NCI-H2107 treated with DMSO at 0.1 percent for 48 hours (cell line): ENCODE measurements at regions not wholly inside any gene's neighbourhood (a gene's known extent, or its start where the extent isn't known, plus 50 kb on each side); places are given as distances from the start of the nearest gene placed in this dataset.

ENCODE experiments used
- DNase-seq: peaks from one replicate; lab custom pipeline; 2025; ENCODE audit not compliant: unreplicated experiment; lab: John Stamatoyannopoulos, UW

DNA sequence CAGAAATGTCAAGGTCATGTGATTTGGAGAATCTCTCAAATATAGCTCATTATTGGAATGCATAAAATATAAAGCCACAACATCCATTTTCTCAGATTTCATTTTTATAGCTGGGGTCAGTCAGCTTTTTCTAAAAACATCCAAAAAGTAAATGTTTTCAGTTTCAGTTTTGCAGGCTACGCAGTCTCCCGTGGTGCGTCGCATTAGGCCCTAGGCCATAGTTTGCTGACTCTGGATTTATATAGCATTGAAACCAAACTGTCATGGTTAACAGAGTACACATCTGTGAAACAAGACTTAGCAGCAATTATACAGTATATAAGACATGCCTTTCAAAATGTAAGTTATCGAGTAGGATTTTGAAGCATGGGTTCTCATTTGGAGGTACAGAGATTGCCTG, 140.0 kb downstream of the IRS2 start:
- no peak for DNase-seq

DNA sequence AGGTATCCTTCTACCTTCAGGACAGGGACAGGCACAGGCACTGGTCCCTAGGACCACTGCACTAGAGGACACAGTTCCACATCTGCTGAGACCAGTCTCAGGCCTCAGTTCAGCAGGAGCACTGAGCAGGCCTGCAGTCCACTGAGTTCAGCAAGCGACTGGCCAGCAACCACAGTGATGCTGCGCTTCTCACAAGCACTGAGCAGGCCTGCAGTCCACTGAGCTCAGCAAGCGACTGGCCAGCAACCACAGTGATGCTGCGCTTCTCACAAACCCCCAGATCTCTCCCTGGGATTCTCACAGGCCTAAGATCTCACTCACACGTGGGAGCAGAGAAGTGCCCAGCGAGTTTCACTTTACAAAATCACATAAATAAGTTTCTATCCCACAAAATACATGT, 140.6 kb downstream of the IRS2 start:
- no peak for DNase-seq

DNA sequence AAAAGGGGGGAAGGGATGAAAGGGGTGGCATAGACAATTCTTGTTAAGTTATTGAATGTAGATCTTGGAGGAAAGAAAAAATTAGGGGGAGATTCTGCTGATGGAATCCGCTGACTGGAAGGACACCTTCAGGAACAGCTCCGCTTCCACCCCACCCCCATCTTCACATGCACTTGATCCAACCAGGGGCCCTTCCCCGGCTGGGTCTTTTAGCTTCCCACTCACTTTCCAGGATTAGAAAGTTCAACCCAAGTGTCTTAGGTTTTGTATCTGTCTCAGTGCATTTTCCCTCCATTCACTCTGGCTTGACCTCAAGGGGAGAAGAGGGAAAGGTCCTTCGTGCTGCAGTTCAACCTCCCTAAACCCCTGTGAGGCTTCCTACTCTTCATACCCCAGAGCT, 141.4 kb downstream of the IRS2 start:
- no peak for DNase-seq

DNA sequence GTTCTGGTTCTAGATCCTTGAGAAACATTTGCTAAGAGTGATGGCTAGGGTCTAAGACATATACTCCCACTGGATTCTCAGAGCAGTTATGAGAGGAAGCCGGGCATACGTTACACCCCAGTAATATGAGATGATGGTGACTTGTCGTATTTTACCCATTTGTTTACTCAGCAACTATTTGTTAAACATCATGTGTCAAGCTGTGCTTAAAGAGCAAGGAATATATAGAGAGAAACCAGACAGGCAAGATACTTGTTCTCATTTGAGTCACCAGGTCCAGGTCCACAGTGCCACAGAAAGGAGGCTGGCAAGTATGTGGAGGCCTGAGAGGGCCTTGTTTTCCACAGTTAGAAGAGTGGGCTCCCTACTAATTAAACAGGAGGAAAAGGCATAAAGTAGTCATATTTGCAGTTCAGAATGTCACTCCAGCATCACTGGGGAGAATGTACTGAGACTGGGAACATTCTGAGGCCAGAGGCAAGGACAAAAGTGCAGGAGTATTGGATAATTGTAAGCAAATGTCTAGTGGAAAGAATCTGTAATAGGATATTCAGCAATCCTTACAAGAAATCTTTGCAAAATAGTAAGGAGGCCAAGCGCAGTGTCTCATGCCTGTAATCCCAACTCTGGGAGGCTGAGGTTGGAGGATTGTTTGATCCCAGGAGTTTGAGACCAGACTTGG, 142.2 kb downstream of the IRS2 start:
- no peak for DNase-seq

DNA sequence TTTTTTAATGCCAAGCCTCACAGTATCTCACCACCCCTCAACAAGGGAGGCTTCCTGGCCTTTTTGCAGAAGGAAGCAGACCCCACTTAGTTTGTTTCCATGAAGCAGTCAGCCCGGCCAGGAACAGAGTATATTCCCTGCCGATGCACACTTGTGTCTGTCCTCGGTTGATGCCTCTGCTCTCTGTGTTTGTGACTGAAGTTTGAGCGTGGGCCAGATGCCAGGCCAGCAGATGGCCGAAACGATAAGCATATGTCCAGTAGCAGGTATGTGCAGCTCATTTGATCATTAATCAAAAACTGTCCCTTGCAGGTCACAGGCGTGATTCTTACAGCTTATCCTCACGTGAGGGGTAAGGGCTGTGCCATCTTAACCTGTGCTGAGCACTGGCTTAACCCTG, 144.0 kb downstream of the IRS2 start:
- DNase-seq, result no peak

DNA sequence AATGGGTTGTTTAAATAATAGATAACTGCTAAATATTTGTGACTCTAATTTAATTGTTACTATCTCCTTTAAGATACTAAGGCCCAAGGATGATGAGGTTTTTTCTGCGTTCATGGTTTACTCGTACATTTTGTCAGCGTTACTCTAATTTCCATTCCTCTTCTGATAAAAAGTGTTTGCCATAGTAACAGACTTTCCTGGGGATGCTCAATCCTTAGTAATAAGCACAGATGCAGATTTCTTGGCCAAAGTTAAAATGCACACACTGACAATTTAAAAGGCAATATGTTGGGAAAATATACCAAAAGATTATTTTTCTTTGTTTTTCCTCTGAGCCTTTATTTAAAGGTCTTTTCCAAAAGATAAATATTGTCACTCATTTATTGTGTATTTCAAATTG, 149.6 kb downstream of the IRS2 start:
- no peak for DNase-seq

DNA sequence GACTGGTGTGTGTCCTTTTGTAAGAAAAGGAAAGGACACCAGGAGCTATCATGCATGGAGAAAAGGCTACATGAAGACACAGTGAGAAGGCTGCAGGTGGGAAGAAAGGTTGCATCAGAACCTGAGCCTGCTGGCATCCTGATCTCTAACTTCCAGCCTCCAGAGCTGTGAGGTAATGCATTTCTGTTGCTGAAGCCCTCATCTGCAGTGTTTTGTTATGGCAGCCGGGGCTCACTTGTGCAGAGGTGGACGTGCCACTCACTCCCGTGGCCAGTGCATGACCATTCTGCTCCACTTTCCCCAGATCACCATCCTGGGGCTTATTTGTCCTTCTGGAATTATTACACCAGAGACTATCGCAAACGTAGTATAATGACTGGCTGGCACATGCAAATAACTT, 155.3 kb downstream of the IRS2 start:
- no peak for DNase-seq

DNA sequence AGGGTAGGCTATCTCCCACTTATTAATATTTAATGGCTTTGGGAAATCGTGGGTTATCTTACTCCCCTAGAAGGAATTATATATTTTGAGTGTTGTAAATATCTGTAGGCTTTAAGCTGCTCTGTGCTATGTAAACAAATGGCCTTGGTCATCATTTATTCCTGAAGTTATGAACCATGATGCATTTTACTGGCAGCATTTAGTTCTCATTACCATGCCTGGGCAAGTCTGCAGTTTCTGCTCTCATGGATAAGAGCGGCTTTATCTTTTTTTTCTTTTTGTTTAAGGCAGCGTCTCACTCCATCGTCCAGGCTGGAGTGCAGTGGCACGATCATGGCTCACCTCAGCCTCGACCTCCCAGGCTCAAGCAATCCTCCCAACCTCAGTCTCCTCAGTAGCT, 156.1 kb downstream of the IRS2 start:
- no peak for DNase-seq

DNA sequence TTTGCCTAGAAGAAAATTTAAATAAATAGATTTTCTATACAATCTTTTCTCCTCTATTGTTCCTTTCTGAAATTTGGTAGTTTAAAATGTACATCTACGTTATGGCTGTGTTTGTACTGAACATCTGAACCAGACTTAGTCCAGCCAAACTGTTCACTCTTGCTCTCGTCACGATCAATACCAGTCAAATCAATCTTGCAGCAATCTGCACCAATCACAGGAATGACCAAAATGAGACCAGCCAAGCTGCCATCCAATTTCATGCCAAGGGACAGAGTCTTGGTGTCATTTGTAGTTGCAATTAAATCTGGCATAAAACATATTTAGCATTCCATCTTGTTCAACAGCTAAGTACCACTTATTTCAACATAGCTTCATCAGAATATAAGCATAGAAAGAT, 156.6 kb downstream of the IRS2 start:
- DNase-seq, result no peak

DNA sequence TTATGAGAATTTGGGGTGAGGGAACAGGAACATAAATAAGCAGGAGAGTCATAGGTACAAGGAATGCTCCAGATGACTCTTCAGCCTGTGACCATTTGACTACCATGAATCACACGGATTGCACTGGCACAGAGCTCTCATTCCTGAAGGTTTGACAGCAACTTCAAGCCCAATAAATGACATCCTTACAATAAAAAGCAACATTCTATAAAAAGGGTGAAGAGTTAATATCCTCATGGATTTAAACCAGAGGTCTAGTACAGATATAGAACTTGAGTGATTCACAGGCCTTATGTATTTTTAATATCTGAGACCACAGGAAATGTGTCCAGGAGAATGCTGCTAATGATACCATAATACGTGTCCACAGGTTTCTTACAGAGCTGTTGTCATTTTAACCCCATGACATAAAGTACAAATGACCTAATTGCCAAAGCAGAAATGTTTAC, 158.1 kb downstream of the IRS2 start:
- DNase-seq, result no peak

DNA sequence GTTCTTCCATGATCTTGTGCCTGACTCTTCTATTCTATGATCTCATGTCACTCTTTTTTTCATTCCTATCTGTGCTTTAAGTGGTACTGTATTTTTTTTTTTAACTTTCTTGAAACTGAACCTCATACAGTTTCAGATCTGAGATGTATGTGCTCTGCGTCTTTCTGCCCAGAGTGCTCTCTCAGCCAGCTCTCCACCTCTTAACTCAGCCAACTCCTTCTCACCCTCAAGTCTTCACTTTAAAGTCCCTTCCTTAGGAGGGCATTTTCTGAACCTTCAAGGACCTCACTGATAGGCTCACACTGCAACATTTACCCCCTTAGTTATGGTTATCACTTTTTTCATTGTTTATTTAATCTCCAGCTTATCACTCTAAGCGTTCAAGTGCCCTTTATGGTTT, 158.7 kb downstream of the IRS2 start:
- DNase-seq, result no peak

DNA sequence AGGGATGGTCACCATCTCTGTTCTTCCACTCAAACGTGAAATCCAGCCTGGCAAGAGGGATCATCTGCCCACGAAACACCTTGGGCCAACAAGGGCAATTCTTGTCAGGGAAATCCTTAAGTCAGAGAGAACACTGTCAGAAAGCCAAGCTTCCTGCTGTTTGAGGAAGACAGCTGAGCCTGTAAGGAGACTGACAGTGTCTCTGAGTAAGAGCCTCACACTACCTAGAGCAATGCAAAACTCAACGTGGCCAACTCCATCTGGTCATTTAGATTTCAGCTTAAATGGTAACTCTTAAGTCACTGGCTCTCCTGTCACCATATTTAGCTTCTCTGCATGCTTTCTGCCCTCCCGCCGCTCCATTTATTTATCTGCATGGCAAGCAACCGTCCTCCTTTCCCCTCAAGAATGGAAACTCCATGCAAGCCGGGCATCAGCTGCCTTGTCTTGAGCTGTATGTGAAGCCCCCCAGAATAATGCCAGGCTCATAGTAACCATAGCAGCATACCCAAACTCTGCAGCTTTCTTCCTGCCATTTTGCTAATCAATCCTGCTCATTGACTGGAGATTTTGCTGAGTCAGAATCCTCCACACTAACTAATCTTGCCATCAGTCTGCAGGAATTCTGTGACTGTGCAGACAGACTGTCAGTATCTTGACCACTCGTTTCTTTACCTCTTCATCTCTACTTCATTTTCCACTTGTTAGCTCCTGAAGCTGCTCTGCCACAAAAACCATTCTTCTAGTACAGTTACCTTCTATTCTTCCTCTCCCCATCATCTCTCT, 159.8 kb downstream of the IRS2 start:
- no peak for DNase-seq

DNA sequence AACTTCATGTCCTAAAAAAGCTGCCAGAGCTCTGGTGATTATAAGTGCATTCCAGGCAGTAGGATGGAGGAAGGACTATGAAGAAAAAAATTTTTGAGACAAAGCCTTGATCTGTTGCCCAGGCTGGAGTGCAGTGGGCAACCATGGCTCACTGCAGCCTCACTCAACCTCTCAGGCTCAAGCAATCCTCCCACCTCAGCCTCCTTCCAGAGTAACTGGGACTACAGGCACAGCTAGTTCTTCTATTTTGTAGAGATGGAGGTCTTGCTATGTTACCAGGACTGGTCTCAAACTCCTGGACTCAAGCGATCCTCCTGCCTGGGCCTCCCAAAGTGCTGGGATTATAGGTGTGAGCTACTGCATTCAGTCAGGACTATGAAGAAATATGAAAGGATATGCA, 161.2 kb downstream of the IRS2 start:
- DNase-seq, result no peak

DNA sequence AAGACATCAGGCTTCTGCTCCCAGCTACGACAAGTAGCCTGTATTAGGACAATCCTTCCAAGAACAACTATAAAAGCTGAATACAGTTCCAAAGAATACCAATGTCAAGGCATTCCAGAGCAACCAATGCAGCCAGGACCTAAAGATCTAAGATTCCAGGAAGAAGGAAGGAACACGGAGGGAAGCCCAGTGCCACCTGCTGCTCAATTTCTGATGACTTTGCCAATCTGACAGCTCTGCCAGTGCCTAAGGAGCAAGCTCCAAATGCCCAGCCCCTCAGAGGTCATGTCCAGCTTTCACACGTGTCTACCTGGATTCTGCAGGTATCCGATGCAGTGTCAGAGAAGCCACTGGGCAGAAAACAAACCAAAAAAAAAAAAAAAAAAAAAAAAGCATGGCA, 164.4 kb downstream of the IRS2 start:
- DNase-seq, result no peak

DNA sequence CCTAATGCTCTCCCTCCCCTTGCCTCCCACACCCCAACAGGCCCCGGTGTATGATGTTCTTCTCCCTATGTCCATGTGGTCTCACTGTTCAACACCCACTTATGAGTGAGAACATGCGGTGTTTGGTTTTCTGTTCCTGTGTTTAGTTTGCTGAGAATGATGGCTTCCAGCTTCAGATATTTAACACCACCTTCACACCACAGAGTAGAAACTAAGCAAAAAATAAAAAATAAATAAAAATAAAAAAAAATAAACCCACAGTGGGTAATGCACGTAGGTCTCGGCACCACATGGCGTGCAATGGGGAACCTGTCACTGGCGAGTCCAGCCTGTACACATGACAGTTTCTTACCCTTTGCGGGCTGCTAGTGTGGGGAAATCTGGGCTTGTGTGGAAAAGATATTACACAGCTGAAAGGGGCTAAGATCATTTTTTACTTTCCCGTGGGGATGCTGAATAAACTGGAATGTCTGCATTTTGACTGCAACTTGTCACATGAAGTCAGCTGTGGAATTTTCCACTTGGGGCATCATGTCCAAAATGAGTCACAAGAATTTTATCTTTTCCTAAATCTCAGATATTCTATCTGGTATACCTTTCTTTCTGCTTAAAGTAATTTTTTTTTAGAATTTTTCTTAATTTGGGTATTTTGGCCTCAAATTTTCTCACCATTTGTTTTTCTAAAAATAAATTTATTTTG, 170.5 kb downstream of the IRS2 start:
- DNase-seq, result no peak

DNA sequence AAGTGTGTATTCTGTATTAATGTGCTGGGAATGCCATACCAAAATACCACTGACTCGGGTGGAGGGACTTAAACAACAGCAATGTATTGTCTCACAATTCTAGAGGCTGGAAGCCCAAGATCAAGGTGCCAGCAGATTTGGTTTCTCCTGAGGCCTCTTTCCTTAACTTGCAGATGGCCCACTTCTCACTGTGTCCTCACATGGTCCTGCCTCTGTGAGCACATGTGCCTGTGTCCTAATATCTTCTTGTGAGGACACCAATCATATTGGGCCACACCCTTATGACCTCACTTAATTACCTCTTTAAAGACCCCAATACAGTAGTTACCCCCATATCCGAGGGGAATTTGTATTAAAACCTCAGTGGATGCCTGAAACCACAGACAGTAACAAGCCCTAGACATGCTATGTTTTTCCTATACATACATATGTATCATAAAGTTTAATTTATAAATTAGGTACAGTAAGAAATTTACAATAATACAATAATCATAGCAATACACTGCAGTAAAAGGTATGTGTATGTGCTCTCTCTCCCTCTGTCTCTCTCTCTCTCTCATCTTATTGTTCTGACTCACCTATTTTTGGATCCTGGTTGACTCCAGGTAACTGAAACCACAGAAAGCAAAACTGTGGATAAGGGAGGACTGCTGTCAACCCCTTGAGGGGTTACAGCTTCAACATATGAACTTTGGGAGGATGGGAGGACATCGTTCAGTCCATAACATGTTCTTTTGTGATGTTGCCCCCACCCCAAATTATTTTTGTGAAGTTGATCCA, 174.3 kb downstream of the IRS2 start:
- no peak for DNase-seq

DNA sequence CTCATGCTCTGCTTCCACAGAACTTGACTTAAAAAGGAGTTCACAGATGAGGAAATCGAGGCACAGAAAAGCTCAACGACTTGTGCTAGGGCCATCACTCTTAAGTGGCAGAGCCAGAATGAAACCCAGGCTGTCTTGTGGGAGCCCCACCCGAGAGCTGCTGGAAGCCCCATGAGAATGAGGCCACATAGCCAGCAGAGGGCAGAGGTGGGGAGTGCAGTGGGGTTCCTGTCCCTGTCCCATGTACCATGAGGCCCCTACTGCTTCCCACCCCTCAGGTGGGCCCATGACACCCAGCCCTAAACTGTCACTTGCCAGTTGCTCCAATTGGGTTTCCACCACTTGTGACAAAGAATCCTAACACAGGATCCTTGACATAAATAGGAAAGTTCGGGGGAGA, 175.9 kb downstream of the IRS2 start:
- DNase-seq, result no peak

DNA sequence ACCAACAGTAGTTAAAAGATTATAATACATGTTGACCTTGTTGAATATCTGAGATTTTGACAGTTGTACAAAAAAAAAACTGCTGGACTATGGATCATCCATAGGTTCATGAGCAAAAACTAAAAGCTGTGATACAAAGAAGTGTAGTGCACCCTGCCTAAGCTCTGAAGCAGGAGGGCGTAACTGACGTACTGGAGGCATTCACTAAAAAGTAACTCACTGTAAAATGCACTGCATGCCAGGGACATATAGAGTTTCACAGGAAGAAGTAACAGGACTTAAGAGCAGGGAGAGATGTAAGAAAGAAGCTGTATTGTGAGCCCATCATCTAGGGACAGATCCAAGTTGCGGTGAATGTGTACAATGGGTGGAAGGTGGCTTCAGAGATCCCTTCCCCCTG, 177.9 kb downstream of the IRS2 start:
- DNase-seq, result no peak

DNA sequence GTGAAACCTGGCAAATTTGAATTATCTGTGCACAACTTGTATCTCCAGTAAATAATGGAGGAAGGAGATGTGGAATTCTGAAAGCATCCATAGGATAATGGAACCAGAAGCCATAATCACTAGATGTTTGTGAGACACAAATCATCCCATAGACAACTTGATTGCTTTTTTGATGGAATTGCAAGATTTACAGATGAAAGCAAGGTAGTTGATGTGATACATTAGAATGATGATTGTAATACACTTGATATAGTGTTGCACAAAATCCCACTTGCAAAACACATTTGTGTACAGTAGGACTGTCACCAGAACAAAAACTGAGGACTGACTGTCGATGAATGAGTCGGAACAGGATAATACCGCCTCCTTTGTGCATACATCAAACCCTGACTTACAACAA, 178.3 kb downstream of the IRS2 start:
- no peak for DNase-seq

DNA sequence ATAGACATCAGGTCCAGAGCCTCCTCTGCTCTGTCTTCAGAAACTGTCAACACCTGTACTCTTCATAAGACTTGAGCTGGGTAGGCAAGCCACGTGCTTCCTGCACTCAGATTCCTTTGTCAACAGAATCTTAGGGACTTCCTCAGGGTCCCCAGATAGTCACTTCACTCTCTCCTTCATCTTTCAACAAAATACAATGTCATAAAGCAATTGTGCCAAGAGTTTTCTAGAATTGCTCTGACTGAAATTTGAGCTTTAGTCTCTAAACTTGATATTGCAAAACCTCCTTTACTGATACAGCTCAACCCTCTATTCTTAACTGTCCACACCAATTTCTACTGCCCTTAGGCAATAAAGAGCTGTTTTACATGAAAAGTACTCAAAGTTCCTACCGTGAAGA, 179.9 kb downstream of the IRS2 start:
- DNase-seq, result no peak

DNA sequence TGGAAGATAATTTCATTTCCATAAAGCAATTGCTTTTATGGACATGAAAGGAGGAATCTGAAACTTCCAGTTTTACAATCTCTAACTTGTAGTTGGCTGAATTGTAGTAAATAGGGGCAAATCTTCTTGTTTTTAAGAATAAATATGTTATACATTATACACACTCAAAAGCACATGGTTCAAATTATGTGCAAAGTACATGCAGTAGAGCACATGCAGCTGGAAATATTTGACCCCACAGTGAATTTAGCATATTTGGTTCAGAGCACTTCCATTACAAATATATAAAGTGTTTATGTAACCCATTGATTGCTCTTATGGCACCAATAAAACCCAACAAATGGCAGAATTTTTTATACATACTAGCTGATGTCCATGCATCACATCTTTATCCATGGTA, 180.5 kb downstream of the IRS2 start:
- DNase-seq, result no peak
